ENCODE measurements at regions not wholly inside any gene's neighbourhood (a gene's known extent, or its start where the extent isn't known, plus 50 kb on each side); places are given as distances from the start of the nearest gene placed in this dataset.

GRCh38 chr13:76709851-76710250 lies 176.4 kb downstream of the KCTD12 start:
- no peak for DNase-seq (ENCODE audit: low spot score)
- H3K27me3 ChIP-seq (ENCODE audit: control insufficient read depth in 4 of 4, insufficient read depth in 4 of 4, low read length in 3 of 4), result no peaks in the 10 kb centered on the region
- no peak overlapping the region for H3K27ac ChIP-seq (ENCODE audit: low read depth in 1 of 2, low read length in 2 of 2)
- no peak overlapping the region for H3K9ac ChIP-seq (ENCODE audit: low read depth in 1 of 2, low read length in 2 of 2)
- H3K4me3 ChIP-seq (ENCODE audit: low read depth in 1 of 3, low read length in 3 of 3), result no peak overlapping the region
- 86% methylated on average over 1 of the region's 1 CpG for WGBS
- H3K4me1 ChIP-seq (ENCODE audit: control insufficient read depth in 4 of 4, insufficient read depth in 4 of 4, low read length in 3 of 4), result no peaks in the 10 kb centered on the region
- no peaks in the 10 kb centered on the region for H3K36me3 ChIP-seq (ENCODE audit: control insufficient read depth in 4 of 4, insufficient read depth in 3 of 4, low read depth in 1 of 4, low read length in 3 of 4)
- no peaks in the 10 kb centered on the region for H3K9me3 ChIP-seq (ENCODE audit: control insufficient read depth in 4 of 4, low read length in 3 of 4)
- TF ChIP-seq YY1 (IDR thresholded peaks at IDR 0.05) (no peak), JUND (IDR thresholded peaks at IDR 0.05) (no peak), REST (IDR thresholded peaks at IDR 0.05) (no peak), FOXA1 (IDR thresholded peaks at IDR 0.05) (no peak), SP1 (IDR thresholded peaks at IDR 0.05) (no peak), MAX (IDR thresholded peaks at IDR 0.05) (no peak), RAD21 (IDR thresholded peaks at IDR 0.05) (no peak), HNF4G (IDR thresholded peaks at IDR 0.05) (no peak), HNF4A (conservative IDR thresholded peaks at IDR 0.05) (no peak), ATF3 (IDR thresholded peaks at IDR 0.05) (no peak), NR2F2 (IDR thresholded peaks at IDR 0.05) (no peak), ZBTB33 (IDR thresholded peaks at IDR 0.05) (no peak), RXRA (IDR thresholded peaks at IDR 0.05) (no peak), GABPA (IDR thresholded peaks at IDR 0.05 in 1 of 2, conservative IDR thresholded peaks at IDR 0.05 in 1 of 2) (no peak), FOXA2 (IDR thresholded peaks at IDR 0.05) (no peak)

GRCh38 chr13:76708138-76708688 lies 178.0 kb downstream of the KCTD12 start:
- Histone ChIP-seq H3K27me3 (ENCODE audit: control insufficient read depth in 4 of 4, insufficient read depth in 4 of 4, low read length in 3 of 4) (no peaks in the 10 kb centered on the region), H3K9me3 (ENCODE audit: control insufficient read depth in 4 of 4, low read length in 3 of 4) (no peaks in the 10 kb centered on the region), H3K4me1 (ENCODE audit: control insufficient read depth in 4 of 4, insufficient read depth in 4 of 4, low read length in 3 of 4) (no peaks in the 10 kb centered on the region), H3K36me3 (ENCODE audit: control insufficient read depth in 4 of 4, insufficient read depth in 3 of 4, low read depth in 1 of 4, low read length in 3 of 4) (no peaks in the 10 kb centered on the region), H3K9ac (ENCODE audit: low read depth in 1 of 2, low read length in 2 of 2) (no peak overlapping the region), H3K4me3 (ENCODE audit: low read depth in 1 of 3, low read length in 3 of 3) (no peak overlapping the region), H3K27ac (ENCODE audit: low read depth in 1 of 2, low read length in 2 of 2) (no peak overlapping the region)
- no peak for TF ChIP-seq HNF4A (conservative IDR thresholded peaks at IDR 0.05)
- DNase-seq (ENCODE audit: low spot score), result no peak
- WGBS, result 84% methylated on average over 6 of the region's 6 CpGs

All from liver (tissue), 7 donors.